H1 (cell line): ENCODE measurements at regions not wholly inside any gene's neighbourhood (a gene's known extent, or its start where the extent isn't known, plus 50 kb on each side); places are given as distances from the start of the nearest gene placed in this dataset.

Source experiments
- RAD21 ChIP-seq, 2 experiments: IDR thresholded peaks in 1 of 2; conservative IDR thresholded peaks in 1 of 2; 2 replicates each; pipeline ENCODE4 v1.6.1; 2011; ENCODE audit warnings: low read depth in 2 of 2, low read length in 2 of 2, improper control_type of control experiment in 1 of 2, inconsistent platforms in 1 of 2, mild to moderate bottlenecking in 1 of 2, moderate library complexity in 1 of 2
- TF ChIP-seq, protein P1 (sequence below), 3 experiments: IDR thresholded peaks; 1 replicate in 2 of 3; 2 replicates in 1 of 3; pipeline versions ENCODE4 v1.5.1 to v1.6.1; 2011; ENCODE audit warnings: low read length in 3 of 3, mild to moderate bottlenecking in 3 of 3, inconsistent platforms in 2 of 3, low read depth in 1 of 3, moderate library complexity in 1 of 3; ENCODE audit not compliant: insufficient read depth in 1 of 3; ENCODE audit errors: control extremely low read depth in 1 of 3

DNA sequence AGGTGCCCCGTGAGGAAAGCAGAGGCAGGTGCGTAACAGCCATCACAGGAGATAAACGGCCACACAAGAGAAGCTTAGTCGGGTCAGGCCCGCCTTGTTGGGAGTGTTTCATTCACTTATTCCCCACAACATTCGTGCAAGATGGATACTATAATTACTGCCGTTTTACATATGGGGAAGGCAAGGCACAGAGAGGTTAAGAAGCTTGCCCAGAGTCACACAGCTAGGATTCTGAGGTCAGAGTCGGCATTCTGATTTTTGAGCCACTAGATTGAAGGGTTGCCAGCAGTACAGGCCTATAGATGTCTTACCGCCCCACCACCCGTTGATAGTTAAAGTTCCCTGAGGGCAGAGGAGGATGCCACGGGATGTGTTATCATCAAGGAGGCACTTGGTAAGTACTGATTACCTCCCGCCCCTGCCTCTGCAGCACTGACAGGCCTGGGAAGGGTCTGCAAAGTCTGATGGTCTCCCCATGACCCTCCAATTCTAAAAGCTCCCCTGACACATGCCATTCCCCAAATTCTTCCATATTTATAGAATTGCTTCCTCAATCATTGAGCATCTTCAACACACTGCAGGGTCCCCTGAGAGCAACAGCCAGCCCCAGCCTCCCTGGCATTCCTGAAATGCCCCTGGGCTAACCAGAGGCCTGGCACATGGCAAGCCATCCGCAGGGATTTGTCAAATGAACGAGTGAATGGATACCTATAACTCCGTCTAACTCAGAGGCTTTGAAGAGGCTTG lies 74.7 kb upstream of the CLDN14 start:
- no peak for TF ChIP-seq RAD21 (IDR thresholded peaks at IDR 0.05 in 1 of 2, conservative IDR thresholded peaks at IDR 0.05 in 1 of 2; ENCODE audit: low read depth in 2 of 2, low read length in 2 of 2)
- TF ChIP-seq, protein P1, sequence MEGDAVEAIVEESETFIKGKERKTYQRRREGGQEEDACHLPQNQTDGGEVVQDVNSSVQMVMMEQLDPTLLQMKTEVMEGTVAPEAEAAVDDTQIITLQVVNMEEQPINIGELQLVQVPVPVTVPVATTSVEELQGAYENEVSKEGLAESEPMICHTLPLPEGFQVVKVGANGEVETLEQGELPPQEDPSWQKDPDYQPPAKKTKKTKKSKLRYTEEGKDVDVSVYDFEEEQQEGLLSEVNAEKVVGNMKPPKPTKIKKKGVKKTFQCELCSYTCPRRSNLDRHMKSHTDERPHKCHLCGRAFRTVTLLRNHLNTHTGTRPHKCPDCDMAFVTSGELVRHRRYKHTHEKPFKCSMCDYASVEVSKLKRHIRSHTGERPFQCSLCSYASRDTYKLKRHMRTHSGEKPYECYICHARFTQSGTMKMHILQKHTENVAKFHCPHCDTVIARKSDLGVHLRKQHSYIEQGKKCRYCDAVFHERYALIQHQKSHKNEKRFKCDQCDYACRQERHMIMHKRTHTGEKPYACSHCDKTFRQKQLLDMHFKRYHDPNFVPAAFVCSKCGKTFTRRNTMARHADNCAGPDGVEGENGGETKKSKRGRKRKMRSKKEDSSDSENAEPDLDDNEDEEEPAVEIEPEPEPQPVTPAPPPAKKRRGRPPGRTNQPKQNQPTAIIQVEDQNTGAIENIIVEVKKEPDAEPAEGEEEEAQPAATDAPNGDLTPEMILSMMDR (IDR thresholded peaks at IDR 0.05; ENCODE audit: control extremely low read depth in 1 of 3, insufficient read depth in 1 of 3, low read depth in 1 of 3, low read length in 3 of 3): no peak
